Uterus (tissue), 3 donors: ENCODE measurements at regions not wholly inside any gene's neighbourhood (a gene's known extent, or its start where the extent isn't known, plus 50 kb on each side); places are given as distances from the start of the nearest gene placed in this dataset.

ENCODE experiments used
- DNase-seq, 2 donors: peaks; one replicate each; pipeline ENCODE4 v3.0.0-alpha.2; 2019 to 2020
- H3K27ac ChIP-seq, 2 donors: fragments of 200-600 bp; sonication (generic); 1 replicate in 1 of 2; 2 replicates in 1 of 2; pipeline ENCODE4 v1.5.1; 2016 to 2018
- H3K27me3 ChIP-seq, 2 donors: fragments of 200-600 bp; sonication (generic); one replicate each; pipeline ENCODE4 v1.5.1; 2018 to 2019; ENCODE audit warnings: control low read depth in 1 of 2
- H3K36me3 ChIP-seq, 2 donors: fragments of 200-600 bp; sonication (generic); one replicate each; pipeline ENCODE4 v1.5.1; 2019; ENCODE audit warnings: control low read depth in 1 of 2
- H3K4me1 ChIP-seq, 2 donors: fragments of 200-600 bp; sonication (generic); one replicate each; pipeline ENCODE4 v1.5.1; 2018 to 2019; ENCODE audit warnings: control low read depth in 1 of 2
- H3K4me3 ChIP-seq, 2 donors: fragments of 200-600 bp; sonication (generic); 1 replicate in 1 of 2; 2 replicates in 1 of 2; pipeline ENCODE4 v1.5.1; 2018 to 2019; ENCODE audit warnings: mild to moderate bottlenecking in 1 of 2
- H3K9me3 ChIP-seq, 2 donors: fragments of 200-600 bp; sonication (generic); one replicate each; pipeline ENCODE4 v1.5.1; 2019; ENCODE audit warnings: control low read depth in 1 of 2
- CTCF ChIP-seq, 4 experiments: fragments of 200-600 bp in 2 of 4; fragments of 450-650 bp in 2 of 4; sonication (generic) in 2 of 4; IDR thresholded peaks; one replicate each; pipeline ENCODE4 v1.5.1; 2016 to 2019; ENCODE audit warnings: antibody characterized with exemption in 4 of 4, mild to moderate bottlenecking in 2 of 4, moderate library complexity in 1 of 4
- POLR2A ChIP-seq, 2 donors: fragments of 450-650 bp; IDR thresholded peaks; one replicate each; pipeline ENCODE4 v1.6.1; 2016; ENCODE audit warnings: antibody characterized with exemption in 2 of 2, mild to moderate bottlenecking in 1 of 2, moderate library complexity in 1 of 2
- intact Hi-C: fragments of 100-400 bp; cut with DNase I; formaldehyde crosslinking; loops from one replicate; pipeline ENCODE4 v1.15.1; 2023; ENCODE audit warnings: low total_unique reads
- donor health status: DM: yes; HTN: yes; CAD: no.

- TF ChIP-seq POLR2A (IDR thresholded peaks at IDR 0.05) (no peak), CTCF (IDR thresholded peaks at IDR 0.05) (no peak)
- no peak overlapping the region for H3K4me3 ChIP-seq
- no peak overlapping the region for H3K27ac ChIP-seq
- H3K36me3 ChIP-seq = no peaks in the 10 kb centered on the region
- DNase-seq = no peak
- no peaks in the 10 kb centered on the region for H3K4me1 ChIP-seq
- no peaks in the 10 kb centered on the region for H3K27me3 ChIP-seq
- no peaks in the 10 kb centered on the region for H3K9me3 ChIP-seq
- intact Hi-C loops = no loop called here
These were observed 615.6 kb upstream of the ADAMTS9 start for GRCh38 chr3:65303431-65303830.

- H3K27me3 ChIP-seq = no peaks in the 10 kb centered on the region
- no peaks in the 10 kb centered on the region for H3K9me3 ChIP-seq
- H3K27ac ChIP-seq = no peak overlapping the region
- H3K36me3 ChIP-seq = no peaks in the 10 kb centered on the region
- no peak for TF ChIP-seq POLR2A (IDR thresholded peaks at IDR 0.05)
- H3K4me1 ChIP-seq = no peaks in the 10 kb centered on the region
- no peak overlapping the region for H3K4me3 ChIP-seq
- intact Hi-C loops = no loop called here
- no peak for DNase-seq
These were observed 603.8 kb upstream of the ADAMTS9 start for GRCh38 chr3:65291448-65292125.

- no peaks in the 10 kb centered on the region for H3K9me3 ChIP-seq
- TF ChIP-seq CTCF (IDR thresholded peaks at IDR 0.05) (no peak), POLR2A (IDR thresholded peaks at IDR 0.05) (no peak)
- no peak overlapping the region for H3K27ac ChIP-seq
- no peak for DNase-seq
- no peaks in the 10 kb centered on the region for H3K36me3 ChIP-seq
- intact Hi-C loops = no loop called here
- no peak overlapping the region for H3K4me3 ChIP-seq
- H3K27me3 ChIP-seq = no peaks in the 10 kb centered on the region
- H3K4me1 ChIP-seq = no peaks in the 10 kb centered on the region
These were observed 601.0 kb upstream of the ADAMTS9 start for GRCh38 chr3:65288776-65289175.

GRCh38 chr3:65285956-65286355, 598.2 kb upstream of the ADAMTS9 start:
- no peaks in the 10 kb centered on the region for H3K27me3 ChIP-seq
- H3K4me3 ChIP-seq = no peak overlapping the region
- no peaks in the 10 kb centered on the region for H3K36me3 ChIP-seq
- intact Hi-C loops = no loop called here
- no peaks in the 10 kb centered on the region for H3K4me1 ChIP-seq
- H3K9me3 ChIP-seq = no peaks in the 10 kb centered on the region
- TF ChIP-seq POLR2A (IDR thresholded peaks at IDR 0.05) = no peak
- no peak for DNase-seq
- no peak overlapping the region for H3K27ac ChIP-seq

GRCh38 chr3:65284961-65285360, 597.2 kb upstream of the ADAMTS9 start:
- H3K9me3 ChIP-seq = no peaks in the 10 kb centered on the region
- H3K27ac ChIP-seq = no peak overlapping the region
- H3K27me3 ChIP-seq = no peaks in the 10 kb centered on the region
- no peaks in the 10 kb centered on the region for H3K4me1 ChIP-seq
- intact Hi-C loops = no loop called here
- no peak for DNase-seq
- TF ChIP-seq POLR2A (IDR thresholded peaks at IDR 0.05) (no peak), CTCF (IDR thresholded peaks at IDR 0.05) (no peak)
- no peak overlapping the region for H3K4me3 ChIP-seq
- no peaks in the 10 kb centered on the region for H3K36me3 ChIP-seq

GRCh38 chr3:65284546-65284945, 596.7 kb upstream of the ADAMTS9 start:
- Histone ChIP-seq H3K27me3 (no peaks in the 10 kb centered on the region), H3K4me1 (no peaks in the 10 kb centered on the region), H3K4me3 (no peak overlapping the region), H3K36me3 (no peaks in the 10 kb centered on the region), H3K27ac (no peak overlapping the region), H3K9me3 (no peaks in the 10 kb centered on the region)
- intact Hi-C loops = no loop called here
- DNase-seq = no peak
- TF ChIP-seq POLR2A (IDR thresholded peaks at IDR 0.05) (no peak), CTCF (IDR thresholded peaks at IDR 0.05) (no peak)
